Testis (tissue), 2 donors: ENCODE measurements at regions not wholly inside any gene's neighbourhood (a gene's known extent, or its start where the extent isn't known, plus 50 kb on each side); places are given as distances from the start of the nearest gene placed in this dataset.

Source experiments
- DNase-seq: peaks from one replicate; pipeline ENCODE4 v3.0.0-alpha.2; 2019
- H3K27ac ChIP-seq, 2 donors: fragments of 200-600 bp; sonication (generic); one replicate each; pipeline ENCODE4 v1.5.1; 2019
- H3K27me3 ChIP-seq: fragments of 200-600 bp; sonication (generic); one replicate; pipeline ENCODE4 v1.5.1; 2019
- H3K36me3 ChIP-seq: fragments of 200-600 bp; sonication (generic); one replicate; pipeline ENCODE4 v1.5.1; 2017; ENCODE audit warnings: low read depth; ENCODE audit errors: missing control alignments
- H3K4me1 ChIP-seq: fragments of 200-600 bp; sonication (generic); one replicate; pipeline ENCODE4 v1.5.1; 2019
- H3K4me3 ChIP-seq, 2 donors: fragments of 200-600 bp; sonication (generic); one replicate each; pipeline ENCODE4 v1.5.1; 2017 to 2019
- H3K9me3 ChIP-seq: fragments of 200-600 bp; sonication (generic); one replicate; pipeline ENCODE4 v1.5.1; 2017
- POLR2A ChIP-seq: fragments of 450-650 bp; IDR thresholded peaks from one replicate; pipeline ENCODE4 v1.6.1; 2017; ENCODE audit warnings: antibody characterized with exemption, mild to moderate bottlenecking, moderate library complexity
- WGBS, 2 donors: methylation state at CpG; one replicate each; pipeline ENCODE4 v1.1.5; 2018; 5-methylcytosine and 5-hydroxymethylcytosine counted together
- intact Hi-C: fragments of 100-400 bp; cut with DNase I; formaldehyde crosslinking; loops from one replicate; pipeline ENCODE4 v1.15.1; 2023; ENCODE audit warnings: low total_unique reads
- TF ChIP-seq, protein P1 (sequence below), 3 experiments: fragments of 450-650 bp in 2 of 3; fragments of 200-600 bp in 1 of 3; sonication (generic) in 1 of 3; IDR thresholded peaks; one replicate each; pipeline ENCODE4 v1.5.1; 2016 to 2019; ENCODE audit warnings: antibody characterized with exemption in 3 of 3, mild to moderate bottlenecking in 2 of 3, moderate library complexity in 1 of 3

DNA sequence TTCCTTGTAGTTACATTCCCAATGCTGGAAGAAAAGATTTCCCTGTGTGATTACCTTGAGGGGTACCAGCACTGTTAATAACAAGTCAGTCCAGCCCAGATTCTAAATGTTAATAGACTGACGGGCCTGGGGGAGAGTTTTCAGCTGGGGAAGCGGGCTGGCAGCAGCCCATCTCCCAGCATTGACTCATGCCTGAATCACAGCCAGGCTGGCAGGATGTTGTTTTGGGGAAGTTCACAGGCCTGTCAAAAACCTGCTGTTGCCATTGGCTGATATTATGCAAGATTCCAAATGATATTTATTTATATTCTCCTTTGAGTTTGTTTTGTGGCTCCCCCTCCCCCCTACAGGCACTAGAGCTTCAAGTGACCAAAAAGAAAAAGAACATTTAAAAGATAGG is 213.9 kb upstream of the CNR1 start:
- Histone ChIP-seq H3K4me1 (peaks cover 36% of the 10 kb centered on the region), H3K4me3 (no peak overlapping the region), H3K9me3 (no peaks in the 10 kb centered on the region), H3K36me3 (no peaks in the 10 kb centered on the region), H3K27ac (no peak overlapping the region), H3K27me3 (no peaks in the 10 kb centered on the region)
- intact Hi-C loops: no loop called here
- no peak for DNase-seq
- TF ChIP-seq, protein P1, sequence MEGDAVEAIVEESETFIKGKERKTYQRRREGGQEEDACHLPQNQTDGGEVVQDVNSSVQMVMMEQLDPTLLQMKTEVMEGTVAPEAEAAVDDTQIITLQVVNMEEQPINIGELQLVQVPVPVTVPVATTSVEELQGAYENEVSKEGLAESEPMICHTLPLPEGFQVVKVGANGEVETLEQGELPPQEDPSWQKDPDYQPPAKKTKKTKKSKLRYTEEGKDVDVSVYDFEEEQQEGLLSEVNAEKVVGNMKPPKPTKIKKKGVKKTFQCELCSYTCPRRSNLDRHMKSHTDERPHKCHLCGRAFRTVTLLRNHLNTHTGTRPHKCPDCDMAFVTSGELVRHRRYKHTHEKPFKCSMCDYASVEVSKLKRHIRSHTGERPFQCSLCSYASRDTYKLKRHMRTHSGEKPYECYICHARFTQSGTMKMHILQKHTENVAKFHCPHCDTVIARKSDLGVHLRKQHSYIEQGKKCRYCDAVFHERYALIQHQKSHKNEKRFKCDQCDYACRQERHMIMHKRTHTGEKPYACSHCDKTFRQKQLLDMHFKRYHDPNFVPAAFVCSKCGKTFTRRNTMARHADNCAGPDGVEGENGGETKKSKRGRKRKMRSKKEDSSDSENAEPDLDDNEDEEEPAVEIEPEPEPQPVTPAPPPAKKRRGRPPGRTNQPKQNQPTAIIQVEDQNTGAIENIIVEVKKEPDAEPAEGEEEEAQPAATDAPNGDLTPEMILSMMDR (IDR thresholded peaks at IDR 0.05): no peak
- 57 to 61% methylated on average over 2 of the region's 2 CpGs for WGBS, 2 donors

DNA sequence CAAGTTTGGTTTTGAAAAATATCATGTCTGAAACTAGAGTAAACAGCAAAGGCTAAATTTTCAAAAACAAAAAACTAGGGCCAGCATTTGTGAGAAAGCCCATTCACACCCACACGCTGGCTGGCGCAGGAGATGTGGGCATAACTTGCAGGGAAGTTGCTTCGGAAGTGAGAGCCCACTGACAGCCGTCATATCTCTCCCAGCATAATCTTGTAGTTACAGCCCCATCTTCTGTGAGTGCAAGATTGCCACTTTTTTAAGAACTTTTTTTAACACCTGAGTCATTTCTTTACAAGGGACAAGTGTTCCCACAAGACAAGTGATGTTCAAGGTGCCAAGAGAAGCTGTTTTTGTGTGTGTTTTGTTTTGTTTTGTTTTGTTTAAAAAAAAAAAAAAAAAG is 212.5 kb upstream of the CNR1 start:
- Histone ChIP-seq H3K27ac (peak overlapping the region in 1 of 2 donors; percentile 48), H3K9me3 (no peaks in the 10 kb centered on the region), H3K27me3 (no peaks in the 10 kb centered on the region), H3K4me1 (peaks cover 36% of the 10 kb centered on the region), H3K36me3 (no peaks in the 10 kb centered on the region), H3K4me3 (no peak overlapping the region)
- TF ChIP-seq, protein P1 (IDR thresholded peaks at IDR 0.05): no peak
- intact Hi-C loops: no loop called here
- WGBS, 2 donors: 72 to 88% methylated on average over 4 of the region's 4 CpGs
- no peak for DNase-seq

DNA sequence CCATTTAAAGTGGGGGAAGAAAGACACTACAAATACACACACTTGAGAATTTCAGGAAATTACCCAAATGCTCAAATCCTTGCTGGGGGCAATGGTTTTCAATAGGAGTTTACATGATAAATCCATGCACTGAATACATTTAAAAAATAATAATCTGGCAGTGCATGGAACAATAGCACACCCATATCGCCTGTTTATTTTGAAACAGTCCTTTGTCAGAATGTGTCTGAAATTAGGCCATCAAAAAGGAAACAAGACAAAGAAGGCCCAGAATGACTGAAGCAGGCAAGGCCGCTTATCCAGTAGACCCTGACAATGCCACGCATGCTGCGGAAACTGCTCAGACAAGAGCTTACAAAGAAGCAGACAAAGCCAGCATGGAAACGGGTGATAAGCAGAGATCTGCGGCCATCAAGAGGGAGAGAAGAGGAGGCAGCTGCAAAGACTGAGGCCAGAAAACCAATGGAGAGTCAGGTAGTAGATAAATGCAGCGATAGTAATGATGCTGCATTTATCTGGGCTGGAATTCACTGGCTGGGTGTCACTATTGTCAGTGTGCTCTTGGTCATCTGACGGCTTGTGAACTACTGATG is 211.9 kb upstream of the CNR1 start:
- DNase-seq: peak; percentile 37
- WGBS, 2 donors: 60 to 87% methylated on average over 8 of the region's 8 CpGs
- H3K9me3 ChIP-seq: no peaks in the 10 kb centered on the region
- no peak overlapping the region for H3K4me3 ChIP-seq
- no peaks in the 10 kb centered on the region for H3K36me3 ChIP-seq
- no peak overlapping the region for H3K27ac ChIP-seq
- TF ChIP-seq, protein P1 (IDR thresholded peaks at IDR 0.05): no peak
- no peak for TF ChIP-seq POLR2A
- peaks cover 36% of the 10 kb centered on the region for H3K4me1 ChIP-seq
- no peaks in the 10 kb centered on the region for H3K27me3 ChIP-seq
- intact Hi-C loops: no loop called here

DNA sequence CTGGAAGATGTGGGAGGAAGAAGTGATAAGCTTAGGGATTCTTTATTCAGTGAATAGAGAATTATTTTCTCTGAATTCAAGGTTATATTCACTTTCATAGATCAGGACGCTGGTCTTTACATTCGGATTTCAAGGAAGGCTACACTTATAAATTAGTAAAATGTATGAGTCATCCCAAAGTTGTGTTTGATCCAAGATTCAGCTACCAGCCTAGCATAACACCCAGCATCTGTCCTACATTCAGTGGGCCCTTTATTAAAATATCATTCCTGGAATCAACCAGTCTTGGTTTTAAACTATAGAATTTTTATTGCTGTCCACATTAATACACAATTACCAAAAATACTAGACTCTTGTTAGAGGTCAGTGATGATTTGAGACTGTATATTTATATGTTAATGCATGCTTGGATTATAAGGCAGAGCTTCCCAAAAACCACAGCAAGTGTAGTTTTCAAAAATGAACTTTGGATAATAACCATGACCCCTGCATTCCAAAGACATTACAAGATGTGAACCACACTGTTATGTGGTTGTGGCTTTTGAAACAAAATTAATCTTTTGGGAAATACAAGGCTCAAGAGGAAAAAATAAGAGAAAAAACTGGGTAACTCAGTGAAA is 210.7 kb upstream of the CNR1 start:
- Histone ChIP-seq H3K4me1 (peaks cover 36% of the 10 kb centered on the region), H3K36me3 (no peaks in the 10 kb centered on the region), H3K27me3 (no peaks in the 10 kb centered on the region), H3K9me3 (no peaks in the 10 kb centered on the region), H3K27ac (peak overlapping the region in 1 of 2 donors; percentile 48), H3K4me3 (no peak overlapping the region)
- TF ChIP-seq POLR2A: no peak
- 31 to 39% methylated on average over 2 of the region's 2 CpGs for WGBS, 2 donors
- DNase-seq: no peak
- intact Hi-C loops: no loop called here

DNA sequence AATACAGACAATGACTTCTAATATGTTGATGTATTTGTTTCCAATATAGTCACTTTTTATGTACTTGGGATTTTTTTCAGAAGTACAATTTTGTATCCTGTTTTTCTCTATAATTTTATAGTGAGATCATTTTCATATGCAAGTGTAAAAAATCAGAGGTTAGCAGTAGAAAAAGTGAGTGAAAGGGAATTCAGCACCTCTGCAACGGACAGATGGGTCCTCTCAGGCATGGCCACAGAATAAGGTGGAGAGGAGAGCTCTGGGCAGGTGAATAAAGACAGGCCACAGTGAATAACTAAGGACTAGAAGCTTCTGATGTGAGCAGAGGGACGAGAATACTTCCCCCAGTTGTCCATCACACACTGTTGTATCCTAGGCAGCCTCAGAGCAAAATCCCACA is 210.1 kb upstream of the CNR1 start:
- Histone ChIP-seq H3K27me3 (no peaks in the 10 kb centered on the region), H3K4me3 (no peak overlapping the region), H3K4me1 (peaks cover 35% of the 10 kb centered on the region), H3K36me3 (no peaks in the 10 kb centered on the region), H3K9me3 (no peaks in the 10 kb centered on the region), H3K27ac (peak overlapping the region in 1 of 2 donors; percentile 48)
- TF ChIP-seq POLR2A: no peak
- TF ChIP-seq, protein P1 (IDR thresholded peaks at IDR 0.05): no peak
- DNase-seq: no peak
- intact Hi-C loops: no loop called here
- WGBS, 2 donors: 51 to 81% methylated on average over 2 of the region's 2 CpGs
